ENCODE measurements at regions not wholly inside any gene's neighbourhood (a gene's known extent, or its start where the extent isn't known, plus 50 kb on each side); places are given as distances from the start of the nearest gene placed in this dataset.

DNA sequence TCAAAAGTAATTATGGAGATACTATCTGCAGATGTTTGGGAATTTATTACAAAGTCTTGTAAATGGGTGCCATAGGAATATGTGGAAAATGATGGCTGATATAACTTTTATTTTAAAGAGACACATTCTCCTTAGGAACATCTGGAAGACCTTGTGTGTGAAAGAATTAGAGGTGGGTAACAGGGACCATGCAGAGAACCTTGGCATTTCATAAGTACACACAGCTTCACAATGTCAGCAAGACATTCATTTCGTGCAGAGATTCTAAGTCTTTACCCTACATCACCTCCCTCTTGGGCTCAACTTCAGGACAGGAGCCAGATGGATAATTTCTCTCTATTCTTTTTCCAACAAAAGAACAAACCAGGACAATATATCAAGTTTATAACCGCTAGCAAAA is 458.1 kb upstream of the INTU start:
- H4K20me1 ChIP-seq (replicated peaks; ENCODE audit: control insufficient read depth, extremely low read depth, insufficient read depth, low read length), result no peaks in the 10 kb centered on the region
- H3K4me2 ChIP-seq (ENCODE audit: insufficient read depth, low read length), result no peak overlapping the region
- no peaks in the 10 kb centered on the region for H3K36me3 ChIP-seq (ENCODE audit: control insufficient read depth in 2 of 2, extremely low read depth in 1 of 2, insufficient read depth in 2 of 2, low read length in 2 of 2)
- ChIA-PET POLR2A (no interaction called here), CTCF (no interaction called here)
- H3K4me3 ChIP-seq (replicated peaks in 1 of 3; ENCODE audit: insufficient read depth in 1 of 3, low read depth in 1 of 3, low read length in 3 of 3), result no peak overlapping the region
- H3K9me1 ChIP-seq (replicated peaks; ENCODE audit: control insufficient read depth, extremely low read depth, insufficient read depth, low read length), result no peaks in the 10 kb centered on the region
- BruUV-seq (replicated peaks), result no TSS peak
- peaks cover 4% of the 10 kb centered on the region for H3K9me3 ChIP-seq (replicated peaks; ENCODE audit: control insufficient read depth, insufficient read depth, low read length)
- no peak for FAIRE-seq
- H3K27ac ChIP-seq (ENCODE audit: insufficient read depth, low read depth, low read length), result no peak overlapping the region
- TF ChIP-seq POLR2A (IDR thresholded peaks at IDR 0.05; ENCODE audit: low read depth, low read length), result no peak
- no peak for TF ChIP-seq MYC (IDR thresholded peaks at IDR 0.05; ENCODE audit: low read depth, low read length)
- TF ChIP-seq, protein P1, sequence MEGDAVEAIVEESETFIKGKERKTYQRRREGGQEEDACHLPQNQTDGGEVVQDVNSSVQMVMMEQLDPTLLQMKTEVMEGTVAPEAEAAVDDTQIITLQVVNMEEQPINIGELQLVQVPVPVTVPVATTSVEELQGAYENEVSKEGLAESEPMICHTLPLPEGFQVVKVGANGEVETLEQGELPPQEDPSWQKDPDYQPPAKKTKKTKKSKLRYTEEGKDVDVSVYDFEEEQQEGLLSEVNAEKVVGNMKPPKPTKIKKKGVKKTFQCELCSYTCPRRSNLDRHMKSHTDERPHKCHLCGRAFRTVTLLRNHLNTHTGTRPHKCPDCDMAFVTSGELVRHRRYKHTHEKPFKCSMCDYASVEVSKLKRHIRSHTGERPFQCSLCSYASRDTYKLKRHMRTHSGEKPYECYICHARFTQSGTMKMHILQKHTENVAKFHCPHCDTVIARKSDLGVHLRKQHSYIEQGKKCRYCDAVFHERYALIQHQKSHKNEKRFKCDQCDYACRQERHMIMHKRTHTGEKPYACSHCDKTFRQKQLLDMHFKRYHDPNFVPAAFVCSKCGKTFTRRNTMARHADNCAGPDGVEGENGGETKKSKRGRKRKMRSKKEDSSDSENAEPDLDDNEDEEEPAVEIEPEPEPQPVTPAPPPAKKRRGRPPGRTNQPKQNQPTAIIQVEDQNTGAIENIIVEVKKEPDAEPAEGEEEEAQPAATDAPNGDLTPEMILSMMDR (IDR thresholded peaks at IDR 0.05; ENCODE audit: extremely low read depth in 1 of 2, insufficient read depth in 1 of 2, low read depth in 1 of 2, low read length in 2 of 2), result no peak
- no peak overlapping the region for H3K9ac ChIP-seq (replicated peaks; ENCODE audit: extremely low read depth, insufficient read depth, low read length)
- no peaks in the 10 kb centered on the region for H3K79me2 ChIP-seq (ENCODE audit: control insufficient read depth, insufficient read depth, low read length)
- H3K27me3 ChIP-seq (ENCODE audit: control insufficient read depth in 2 of 2, insufficient read depth in 2 of 2, low read length in 2 of 2), result no peaks in the 10 kb centered on the region
- no peaks in the 10 kb centered on the region for H3K4me1 ChIP-seq (ENCODE audit: control insufficient read depth, extremely low read depth, insufficient read depth, low read length)
- no peak for DNase-seq (ENCODE audit: low read depth, low spot score)
- H2AFZ ChIP-seq (ENCODE audit: low read depth, low read length), result no peak overlapping the region
- intact Hi-C loops (cut with micrococcal nuclease) (no loop called here), dilution Hi-C loops (cut with MboI; ENCODE audit: extremely low pct_ligation_motif_present, low sequenced_read_pairs) (no loop called here)

DNA sequence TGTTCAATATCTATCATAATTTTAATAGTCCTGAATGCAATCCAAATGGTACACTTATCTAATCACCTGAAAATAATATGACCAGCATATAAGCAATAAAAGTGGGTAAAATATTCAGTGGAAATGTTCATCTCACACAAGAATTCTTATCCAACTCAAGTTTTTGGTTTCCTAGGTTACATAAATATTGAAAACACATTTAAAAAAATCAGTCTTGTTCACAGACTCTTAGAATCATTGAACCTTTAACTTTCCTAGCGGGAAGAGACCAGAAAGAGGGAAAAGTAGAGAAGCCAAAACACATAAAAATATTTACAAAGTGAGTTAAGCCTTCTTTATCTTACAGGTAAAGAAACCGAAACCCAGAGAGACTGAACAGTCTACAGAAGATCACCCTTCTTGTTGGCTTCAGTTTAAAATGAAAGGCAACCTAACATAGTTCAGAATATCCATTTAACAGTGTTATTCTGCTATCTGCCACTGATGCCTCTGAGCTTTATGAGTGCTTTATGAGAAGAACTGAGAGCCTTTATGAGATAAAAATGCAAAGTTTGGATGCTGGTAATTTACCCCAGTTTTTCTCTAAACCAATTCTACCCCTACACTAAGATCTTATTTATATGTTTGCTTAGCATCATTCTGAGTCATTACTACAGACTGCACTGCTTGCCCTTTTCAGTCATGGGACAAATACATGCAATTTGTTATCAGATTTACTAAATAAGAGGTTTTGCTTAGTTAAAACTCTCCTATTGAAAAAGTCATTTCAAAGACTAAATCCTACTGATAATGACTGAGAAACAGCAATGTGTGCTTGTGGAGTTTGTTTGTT is 453.3 kb upstream of the INTU start:
- Histone ChIP-seq H3K36me3 (ENCODE audit: control insufficient read depth in 2 of 2, extremely low read depth in 1 of 2, insufficient read depth in 2 of 2, low read length in 2 of 2) (no peaks in the 10 kb centered on the region), H3K27ac (ENCODE audit: insufficient read depth, low read depth, low read length) (no peak overlapping the region), H3K9me3 (replicated peaks; ENCODE audit: control insufficient read depth, insufficient read depth, low read length) (no peaks in the 10 kb centered on the region), H3K79me2 (ENCODE audit: control insufficient read depth, insufficient read depth, low read length) (no peaks in the 10 kb centered on the region), H3K4me1 (ENCODE audit: control insufficient read depth, extremely low read depth, insufficient read depth, low read length) (no peaks in the 10 kb centered on the region), H3K27me3 (ENCODE audit: control insufficient read depth in 2 of 2, insufficient read depth in 2 of 2, low read length in 2 of 2) (no peaks in the 10 kb centered on the region), H3K4me2 (ENCODE audit: insufficient read depth, low read length) (no peak overlapping the region), H4K20me1 (replicated peaks; ENCODE audit: control insufficient read depth, extremely low read depth, insufficient read depth, low read length) (no peaks in the 10 kb centered on the region), H3K9me1 (replicated peaks; ENCODE audit: control insufficient read depth, extremely low read depth, insufficient read depth, low read length) (no peaks in the 10 kb centered on the region), H2AFZ (ENCODE audit: low read depth, low read length) (no peak overlapping the region), H3K9ac (replicated peaks; ENCODE audit: extremely low read depth, insufficient read depth, low read length) (no peak overlapping the region), H3K4me3 (replicated peaks in 1 of 3; ENCODE audit: insufficient read depth in 1 of 3, low read depth in 1 of 3, low read length in 3 of 3) (no peak overlapping the region)
- TF ChIP-seq POLR2AphosphoS5 (IDR thresholded peaks at IDR 0.05; ENCODE audit: insufficient read depth, low read depth, low read length) (no peak), MYC (IDR thresholded peaks at IDR 0.05; ENCODE audit: low read depth, low read length) (no peak), FOS (IDR thresholded peaks at IDR 0.05; ENCODE audit: borderline replicate concordance, insufficient read depth, low read length) (no peak), JUN (IDR thresholded peaks at IDR 0.05; ENCODE audit: borderline replicate concordance, insufficient read depth, insufficient read length, low read depth) (no peak), EZH2 (IDR thresholded peaks at IDR 0.05; ENCODE audit: borderline replicate concordance, low read depth, low read length, severe bottlenecking) (no peak), POLR2A (IDR thresholded peaks at IDR 0.05; ENCODE audit: low read depth, low read length) (no peak), GATA2 (IDR thresholded peaks at IDR 0.05; ENCODE audit: insufficient read depth, insufficient read length, low read depth, low read length) (no peak)
- TF ChIP-seq, protein P1 (IDR thresholded peaks at IDR 0.05; ENCODE audit: extremely low read depth in 1 of 2, insufficient read depth in 1 of 2, low read depth in 1 of 2, low read length in 2 of 2), result no peak
- TF ChIP-seq, protein P2, sequence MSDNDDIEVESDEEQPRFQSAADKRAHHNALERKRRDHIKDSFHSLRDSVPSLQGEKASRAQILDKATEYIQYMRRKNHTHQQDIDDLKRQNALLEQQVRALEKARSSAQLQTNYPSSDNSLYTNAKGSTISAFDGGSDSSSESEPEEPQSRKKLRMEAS (IDR thresholded peaks at IDR 0.05; ENCODE audit: insufficient read depth, insufficient read length), result no peak
- dilution Hi-C loops (cut with MboI; ENCODE audit: extremely low pct_ligation_motif_present, low sequenced_read_pairs) (no loop called here), intact Hi-C loops (cut with micrococcal nuclease) (no loop called here)
- BruUV-seq (replicated peaks), result no TSS peak
- ChIA-PET POLR2A (no interaction called here), CTCF (no interaction called here)
- DNase-seq (ENCODE audit: low read depth, low spot score), result no peak
- no peak for FAIRE-seq
